ENCODE measurements at regions not wholly inside any gene's neighbourhood (a gene's known extent, or its start where the extent isn't known, plus 50 kb on each side); places are given as distances from the start of the nearest gene placed in this dataset.

DNA sequence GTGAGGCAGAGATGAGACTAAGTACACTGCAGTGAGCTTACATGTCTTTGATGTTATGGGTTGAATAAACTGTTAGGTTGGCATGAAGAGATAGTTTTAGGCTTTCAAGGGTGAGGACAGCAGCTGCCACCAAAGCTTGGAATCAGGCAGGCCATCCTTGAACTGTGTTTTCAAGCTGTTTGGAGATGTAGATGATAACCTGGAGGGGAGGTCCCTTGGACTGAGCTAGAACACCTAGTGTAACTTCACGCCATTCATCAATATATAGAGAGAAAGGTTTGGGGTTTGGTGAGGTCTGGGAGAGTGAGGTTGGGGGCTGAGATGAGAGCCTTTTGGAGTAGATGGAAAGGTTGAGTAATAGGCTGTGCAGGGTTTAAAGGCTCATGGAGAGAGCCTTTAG is 2447.0 kb downstream of the TP53TG3F start:
- no peak overlapping the region for H3K27ac Mint-ChIP-seq
- H3K9ac ChIP-seq (ENCODE audit: low read length), result no peak overlapping the region
- peaks cover 0 to 21% (median 0%) of the 10 kb centered on the region in 3 donors for H3K9me3 ChIP-seq (ENCODE audit: control extremely low read depth in 1 of 3, control insufficient read depth in 2 of 3, insufficient read depth in 1 of 3, low read length in 2 of 3)
- no CpG with 5 or more reads among the region's 1 CpG for WGBS (ENCODE audit: insufficient coverage)
- H3K4me1 ChIP-seq (ENCODE audit: control insufficient read depth in 2 of 2, insufficient read depth in 2 of 2, low read length in 2 of 2), result no peaks in the 10 kb centered on the region
- H2AFZ ChIP-seq (ENCODE audit: insufficient read depth, low read depth, low read length, poor library complexity, severe bottlenecking), result no peak overlapping the region
- no peaks in the 10 kb centered on the region for H3K4me1 Mint-ChIP-seq
- ChIA-PET CTCF (no interaction called here), POLR2A (no interaction called here)
- no peaks in the 10 kb centered on the region for H3K79me2 ChIP-seq (ENCODE audit: control insufficient read depth, insufficient read depth, low read length)
- H3K27ac ChIP-seq (ENCODE audit: low read length in 2 of 2), result no peak overlapping the region
- H3K27me3 ChIP-seq (replicated peaks in 1 of 4; ENCODE audit: control extremely low read depth in 1 of 4, control insufficient read depth in 3 of 4, insufficient read depth in 4 of 4, low read length in 3 of 4), result no peaks in the 10 kb centered on the region
- H3K4me2 ChIP-seq (replicated peaks; ENCODE audit: low read depth, low read length, poor library complexity, severe bottlenecking), result no peak overlapping the region
- no peak overlapping the region for H3K4me3 ChIP-seq (ENCODE audit: control extremely low read depth in 1 of 5, extremely low read depth in 1 of 5, insufficient read depth in 1 of 5, low read depth in 2 of 5, low read length in 4 of 5)
- no peaks in the 10 kb centered on the region for H3K27me3 Mint-ChIP-seq
- TF ChIP-seq, protein P1, sequence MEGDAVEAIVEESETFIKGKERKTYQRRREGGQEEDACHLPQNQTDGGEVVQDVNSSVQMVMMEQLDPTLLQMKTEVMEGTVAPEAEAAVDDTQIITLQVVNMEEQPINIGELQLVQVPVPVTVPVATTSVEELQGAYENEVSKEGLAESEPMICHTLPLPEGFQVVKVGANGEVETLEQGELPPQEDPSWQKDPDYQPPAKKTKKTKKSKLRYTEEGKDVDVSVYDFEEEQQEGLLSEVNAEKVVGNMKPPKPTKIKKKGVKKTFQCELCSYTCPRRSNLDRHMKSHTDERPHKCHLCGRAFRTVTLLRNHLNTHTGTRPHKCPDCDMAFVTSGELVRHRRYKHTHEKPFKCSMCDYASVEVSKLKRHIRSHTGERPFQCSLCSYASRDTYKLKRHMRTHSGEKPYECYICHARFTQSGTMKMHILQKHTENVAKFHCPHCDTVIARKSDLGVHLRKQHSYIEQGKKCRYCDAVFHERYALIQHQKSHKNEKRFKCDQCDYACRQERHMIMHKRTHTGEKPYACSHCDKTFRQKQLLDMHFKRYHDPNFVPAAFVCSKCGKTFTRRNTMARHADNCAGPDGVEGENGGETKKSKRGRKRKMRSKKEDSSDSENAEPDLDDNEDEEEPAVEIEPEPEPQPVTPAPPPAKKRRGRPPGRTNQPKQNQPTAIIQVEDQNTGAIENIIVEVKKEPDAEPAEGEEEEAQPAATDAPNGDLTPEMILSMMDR (IDR thresholded peaks at IDR 0.05), result no peak
- no peak for TF ChIP-seq EZH2 (IDR thresholded peaks at IDR 0.05; ENCODE audit: borderline replicate concordance, insufficient read depth, low read depth, low read length, poor library complexity, severe bottlenecking)
- ATAC-seq (ENCODE audit: low read depth) (no peak), DNase-seq (no peak)
- H3K36me3 ChIP-seq (replicated peaks in 1 of 2; ENCODE audit: control extremely low read depth in 1 of 2, control insufficient read depth in 1 of 2, extremely low read depth in 1 of 2, insufficient read depth in 2 of 2, low read length in 1 of 2), result no peaks in the 10 kb centered on the region
- no peak overlapping the region for H3K4me3 Mint-ChIP-seq
- no peaks in the 10 kb centered on the region for H4K20me1 ChIP-seq (ENCODE audit: control insufficient read depth, insufficient read depth, low read length, poor library complexity, severe bottlenecking)
- peaks cover 25% of the 10 kb centered on the region for H3K9me3 Mint-ChIP-seq (ENCODE audit: insufficient read depth)
- intact Hi-C loops (cut with micrococcal nuclease), result no loop called here

DNA sequence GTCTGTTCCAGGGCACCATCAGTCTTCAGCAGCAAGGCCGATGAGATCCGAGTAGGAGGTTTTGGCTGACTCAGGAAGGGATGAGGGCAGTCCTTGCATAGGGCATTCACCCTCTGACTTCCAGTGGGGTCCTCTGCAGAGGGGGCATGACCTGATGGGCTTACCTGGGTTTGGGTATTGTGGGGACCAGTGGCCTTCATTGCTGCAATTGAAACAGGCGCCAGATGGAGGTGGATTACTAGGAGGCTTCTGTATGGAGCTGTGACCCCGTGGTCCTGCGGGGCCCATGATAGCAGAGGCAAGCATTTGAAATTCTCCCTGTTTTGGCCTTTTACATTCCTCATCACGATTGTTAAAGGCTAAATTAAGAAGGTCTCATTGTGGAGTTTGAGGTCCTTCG is 2448.7 kb downstream of the TP53TG3F start:
- peaks cover 0 to 30% (median 0%) of the 10 kb centered on the region in 3 donors for H3K9me3 ChIP-seq (ENCODE audit: control extremely low read depth in 1 of 3, control insufficient read depth in 2 of 3, insufficient read depth in 1 of 3, low read length in 2 of 3)
- no peaks in the 10 kb centered on the region for H3K27me3 Mint-ChIP-seq
- DNase-seq (no peak), ATAC-seq (ENCODE audit: low read depth) (no peak)
- H3K9ac ChIP-seq (ENCODE audit: low read length), result no peak overlapping the region
- intact Hi-C loops (cut with micrococcal nuclease), result no loop called here
- no peak overlapping the region for H3K27ac ChIP-seq (ENCODE audit: low read length in 2 of 2)
- H3K27me3 ChIP-seq (replicated peaks in 1 of 4; ENCODE audit: control extremely low read depth in 1 of 4, control insufficient read depth in 3 of 4, insufficient read depth in 4 of 4, low read length in 3 of 4), result no peaks in the 10 kb centered on the region
- CTCF ChIA-PET, result no interaction called here
- H3K4me1 Mint-ChIP-seq, result no peaks in the 10 kb centered on the region
- no peak overlapping the region for H3K4me3 ChIP-seq (ENCODE audit: control extremely low read depth in 1 of 5, extremely low read depth in 1 of 5, insufficient read depth in 1 of 5, low read depth in 2 of 5, low read length in 4 of 5)
- H3K27ac Mint-ChIP-seq, result no peak overlapping the region
- no peaks in the 10 kb centered on the region for H3K4me1 ChIP-seq (ENCODE audit: control insufficient read depth in 2 of 2, insufficient read depth in 2 of 2, low read length in 2 of 2)
- TF ChIP-seq, protein P1 (IDR thresholded peaks at IDR 0.05), result no peak
- no peak for TF ChIP-seq EZH2 (IDR thresholded peaks at IDR 0.05; ENCODE audit: borderline replicate concordance, insufficient read depth, low read depth, low read length, poor library complexity, severe bottlenecking)
- POLR2A ChIA-PET, result no interaction called here
- no peaks in the 10 kb centered on the region for H3K79me2 ChIP-seq (ENCODE audit: control insufficient read depth, insufficient read depth, low read length)
- H3K4me2 ChIP-seq (replicated peaks; ENCODE audit: low read depth, low read length, poor library complexity, severe bottlenecking), result no peak overlapping the region
- no peaks in the 10 kb centered on the region for H4K20me1 ChIP-seq (ENCODE audit: control insufficient read depth, insufficient read depth, low read length, poor library complexity, severe bottlenecking)
- H3K9me3 Mint-ChIP-seq (ENCODE audit: insufficient read depth), result peaks cover 25% of the 10 kb centered on the region
- no peak overlapping the region for H3K4me3 Mint-ChIP-seq
- no peaks in the 10 kb centered on the region for H3K36me3 ChIP-seq (replicated peaks in 1 of 2; ENCODE audit: control extremely low read depth in 1 of 2, control insufficient read depth in 1 of 2, extremely low read depth in 1 of 2, insufficient read depth in 2 of 2, low read length in 1 of 2)
- WGBS (ENCODE audit: insufficient coverage), result 87% methylated on average over 6 of the region's 7 CpGs
- H2AFZ ChIP-seq (ENCODE audit: insufficient read depth, low read depth, low read length, poor library complexity, severe bottlenecking), result no peak overlapping the region

Measured in B cell (primary cell).